Astrocyte (in vitro differentiated cells and primary cell): ENCODE measurements at regions not wholly inside any gene's neighbourhood (a gene's known extent, or its start where the extent isn't known, plus 50 kb on each side); places are given as distances from the start of the nearest gene placed in this dataset.

Source experiments
- DNase-seq: peaks from one replicate; pipeline ENCODE4 v3.0.0-alpha.2; 2010; ENCODE audit warnings: low read depth
- FAIRE-seq: peaks from 2 replicates; lab custom pipeline; 2011; peaks lifted over from hg19 to GRCh38; lab: Jason Lieb, UNC
- H2AFZ ChIP-seq: 2 replicates; pipeline ENCODE4 v1.6.0; 2012; ENCODE audit warnings: low read depth, low read length, inconsistent platforms
- H3K27ac ChIP-seq: 2 replicates; pipeline ENCODE4 v1.5.1; 2011; ENCODE audit warnings: low read depth, low read length, inconsistent platforms
- H3K27me3 ChIP-seq: 2 replicates; pipeline ENCODE4 v1.6.0; 2011; ENCODE audit warnings: low read length, inconsistent platforms; ENCODE audit not compliant: insufficient read depth
- H3K36me3 ChIP-seq: 2 replicates; pipeline ENCODE4 v1.5.1; 2011; ENCODE audit warnings: low read length, inconsistent platforms; ENCODE audit not compliant: insufficient read depth
- H3K4me1 ChIP-seq: 2 replicates; pipeline ENCODE4 v1.5.1; 2011; ENCODE audit warnings: low read length, inconsistent platforms; ENCODE audit not compliant: insufficient read depth
- H3K4me2 ChIP-seq: 2 replicates; pipeline ENCODE4 v1.6.0; 2012; ENCODE audit warnings: low read length, inconsistent platforms
- H3K4me3 ChIP-seq: 2 replicates; pipeline ENCODE4 v1.5.1; 2011; ENCODE audit warnings: low read depth, mild to moderate bottlenecking, low read length, inconsistent platforms; ENCODE audit not compliant: insufficient read depth
- H3K79me2 ChIP-seq: 2 replicates; pipeline ENCODE4 v1.6.0; 2012; ENCODE audit warnings: mild to moderate bottlenecking, low read length, inconsistent platforms; ENCODE audit not compliant: insufficient read depth
- H3K9ac ChIP-seq: 2 replicates; pipeline ENCODE4 v1.6.0; 2012; ENCODE audit warnings: mild to moderate bottlenecking, low read length, inconsistent platforms
- H3K9me3 ChIP-seq: 2 replicates; pipeline ENCODE4 v1.5.1; 2012; ENCODE audit warnings: low read depth, mild to moderate bottlenecking, low read length, inconsistent platforms; ENCODE audit not compliant: insufficient read depth
- H4K20me1 ChIP-seq: 2 replicates; pipeline ENCODE4 v1.6.0; 2012; ENCODE audit warnings: low read length, inconsistent platforms; ENCODE audit not compliant: insufficient read depth
- H3K27ac Mint-ChIP-seq: one replicate; pipeline ENCODE4 v1.8.0; 2021; ENCODE audit warnings: mild to moderate bottlenecking, mixed read lengths; ENCODE audit not compliant: unreplicated experiment
- H3K27me3 Mint-ChIP-seq: one replicate; pipeline ENCODE4 v1.8.0; 2021; ENCODE audit warnings: low read depth, mixed read lengths; ENCODE audit not compliant: unreplicated experiment
- H3K36me3 Mint-ChIP-seq: one replicate; pipeline ENCODE4 v1.8.0; 2021; ENCODE audit warnings: low read depth, mixed read lengths; ENCODE audit not compliant: unreplicated experiment
- H3K4me1 Mint-ChIP-seq: one replicate; pipeline ENCODE4 v1.8.0; 2021; ENCODE audit warnings: low read depth, mixed read lengths; ENCODE audit not compliant: unreplicated experiment
- H3K4me3 Mint-ChIP-seq: one replicate; pipeline ENCODE4 v1.8.0; 2021; ENCODE audit warnings: mild to moderate bottlenecking, moderate library complexity, mixed read lengths; ENCODE audit not compliant: unreplicated experiment
- H3K9me3 Mint-ChIP-seq: one replicate; pipeline ENCODE4 v1.8.0; 2021; ENCODE audit warnings: mild to moderate bottlenecking, mixed read lengths; ENCODE audit not compliant: unreplicated experiment
- CTCF ChIP-seq: IDR thresholded peaks from 2 replicates; pipeline ENCODE4 v1.5.1; 2011; ENCODE audit warnings: low read depth, mild to moderate bottlenecking, inconsistent platforms, low read length, moderate library complexity; ENCODE audit not compliant: insufficient read depth
- EZH2 ChIP-seq: IDR thresholded peaks from 2 replicates; pipeline ENCODE4 v1.6.1; 2012; ENCODE audit warnings: mild to moderate bottlenecking, low read length, inconsistent platforms; ENCODE audit not compliant: insufficient read depth

- DNase-seq (no peak), FAIRE-seq (no peak)
- Histone ChIP-seq H3K4me3 (no peak overlapping the region), H3K4me1 (no peaks in the 10 kb centered on the region), H3K9me3 (no peaks in the 10 kb centered on the region), H3K27me3 (no peaks in the 10 kb centered on the region), H4K20me1 (no peaks in the 10 kb centered on the region), H3K9ac (no peak overlapping the region), H3K79me2 (no peaks in the 10 kb centered on the region), H3K4me2 (no peak overlapping the region), H2AFZ (no peak overlapping the region), H3K36me3 (no peaks in the 10 kb centered on the region), H3K27ac (no peak overlapping the region)
- H3K27me3 Mint-ChIP-seq = no peaks in the 10 kb centered on the region
- no peaks in the 10 kb centered on the region for H3K9me3 Mint-ChIP-seq
- no peak overlapping the region for H3K4me3 Mint-ChIP-seq
- TF ChIP-seq CTCF (no peak), EZH2 (no peak)
- no peaks in the 10 kb centered on the region for H3K4me1 Mint-ChIP-seq
- H3K36me3 Mint-ChIP-seq = no peaks in the 10 kb centered on the region
- no peak overlapping the region for H3K27ac Mint-ChIP-seq
These were observed 1537.8 kb upstream of the PABPC4L start for GRCh38 chr4:135739354-135739753.

GRCh38 chr4:135735512-135735911 is 1533.9 kb upstream of the PABPC4L start:
- no peak overlapping the region for H3K27ac ChIP-seq
- Mint-ChIP-seq H3K36me3 (no peaks in the 10 kb centered on the region), H3K27ac (no peak overlapping the region), H3K27me3 (no peaks in the 10 kb centered on the region), H3K4me3 (no peak overlapping the region), H3K4me1 (no peaks in the 10 kb centered on the region), H3K9me3 (no peaks in the 10 kb centered on the region)
- H3K4me2 ChIP-seq = no peak overlapping the region
- no peaks in the 10 kb centered on the region for H3K79me2 ChIP-seq
- no peaks in the 10 kb centered on the region for H3K9me3 ChIP-seq
- no peaks in the 10 kb centered on the region for H3K27me3 ChIP-seq
- H4K20me1 ChIP-seq = no peaks in the 10 kb centered on the region
- H3K4me3 ChIP-seq = no peak overlapping the region
- H3K36me3 ChIP-seq = no peaks in the 10 kb centered on the region
- H3K9ac ChIP-seq = no peak overlapping the region
- no peak overlapping the region for H2AFZ ChIP-seq
- no peak for FAIRE-seq
- TF ChIP-seq EZH2 (no peak), CTCF (no peak)
- no peaks in the 10 kb centered on the region for H3K4me1 ChIP-seq
- DNase-seq = no peak

GRCh38 chr4:135732448-135732847 is 1530.9 kb upstream of the PABPC4L start:
- H3K4me3 ChIP-seq = no peak overlapping the region
- no peaks in the 10 kb centered on the region for H3K9me3 Mint-ChIP-seq

More at GRCh38 chr4:135732448-135732847, 1530.9 kb upstream of the PABPC4L start:
- Histone ChIP-seq H3K79me2 (no peaks in the 10 kb centered on the region), H3K4me1 (no peaks in the 10 kb centered on the region), H3K27me3 (no peaks in the 10 kb centered on the region), H3K27ac (no peak overlapping the region), H3K36me3 (no peaks in the 10 kb centered on the region), H2AFZ (no peak overlapping the region), H3K4me2 (no peak overlapping the region), H3K9me3 (no peaks in the 10 kb centered on the region), H3K9ac (no peak overlapping the region), H4K20me1 (no peaks in the 10 kb centered on the region)
- FAIRE-seq (no peak), DNase-seq (no peak)
- TF ChIP-seq EZH2 (no peak), CTCF (no peak)
- Mint-ChIP-seq H3K27ac (no peak overlapping the region), H3K36me3 (no peaks in the 10 kb centered on the region), H3K27me3 (no peaks in the 10 kb centered on the region), H3K4me3 (no peak overlapping the region), H3K4me1 (no peaks in the 10 kb centered on the region)
